Stromal cell of bone marrow (primary cell): ENCODE measurements at regions not wholly inside any gene's neighbourhood (a gene's known extent, or its start where the extent isn't known, plus 50 kb on each side); places are given as distances from the start of the nearest gene placed in this dataset.

ENCODE experiments used
- DNase-seq: peaks from one replicate; pipeline ENCODE4 v3.0.0-alpha.2; 2012; ENCODE audit warnings: low read depth

DNA sequence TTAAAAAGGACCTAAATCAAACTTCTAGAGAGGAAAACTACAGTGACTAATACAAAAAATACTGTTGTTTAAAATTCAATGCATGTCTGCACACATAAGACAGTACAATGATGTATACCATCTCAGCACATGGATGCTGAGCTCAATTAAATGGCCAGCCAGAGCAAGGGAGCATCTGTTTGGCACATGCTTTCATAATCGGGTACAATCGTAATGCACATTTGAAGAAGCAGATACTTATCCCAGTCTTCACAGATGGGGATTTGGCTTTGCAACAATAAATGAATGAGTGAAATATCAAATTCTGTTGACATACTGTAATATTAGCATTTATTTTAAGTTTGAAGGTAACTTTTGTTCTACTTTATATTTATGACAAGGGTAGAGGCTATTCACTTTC is 187.8 kb downstream of the CRPPA start:
- DNase-seq: no peak

GRCh38 chr7:16232273-16232672 is 189.1 kb downstream of the CRPPA start:
- no peak for DNase-seq

DNA sequence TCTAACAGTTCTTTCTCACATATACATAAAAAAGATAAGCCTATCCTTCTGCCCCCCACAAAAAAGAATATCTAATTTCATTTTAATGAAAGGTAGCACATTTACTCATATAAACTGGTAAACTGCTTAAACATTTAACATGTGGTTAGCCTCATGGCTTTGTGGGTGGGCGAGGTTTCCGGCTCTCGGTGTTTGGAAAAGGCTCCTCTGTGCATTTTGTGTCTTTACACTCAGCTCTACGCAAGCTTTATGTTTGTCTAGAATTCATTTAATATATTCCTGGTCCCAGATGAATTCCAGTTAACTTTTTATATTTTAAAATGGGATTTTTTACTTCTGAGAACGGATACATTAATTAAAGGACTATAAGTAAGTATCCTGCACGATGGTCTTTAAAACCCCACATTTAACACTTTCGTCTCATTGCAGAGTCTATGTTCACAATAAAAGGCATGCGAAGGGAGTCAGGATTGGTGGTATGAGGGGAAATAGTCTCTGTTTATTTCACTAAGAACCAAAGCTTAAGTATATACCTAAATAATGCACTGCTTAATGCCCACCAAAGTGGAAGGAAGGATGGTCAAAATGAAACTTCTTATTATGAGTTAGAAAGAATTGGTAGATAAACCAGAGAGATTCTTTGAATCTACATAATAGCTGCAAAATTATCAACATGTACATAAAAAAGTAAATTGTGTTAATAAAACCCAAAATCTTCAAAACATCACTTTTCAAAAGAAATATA is 197.2 kb downstream of the CRPPA start:
- no peak for DNase-seq

- DNase-seq: no peak
These were observed 208.7 kb downstream of the CRPPA start for GRCh38 chr7:16212610-16213009.

DNA sequence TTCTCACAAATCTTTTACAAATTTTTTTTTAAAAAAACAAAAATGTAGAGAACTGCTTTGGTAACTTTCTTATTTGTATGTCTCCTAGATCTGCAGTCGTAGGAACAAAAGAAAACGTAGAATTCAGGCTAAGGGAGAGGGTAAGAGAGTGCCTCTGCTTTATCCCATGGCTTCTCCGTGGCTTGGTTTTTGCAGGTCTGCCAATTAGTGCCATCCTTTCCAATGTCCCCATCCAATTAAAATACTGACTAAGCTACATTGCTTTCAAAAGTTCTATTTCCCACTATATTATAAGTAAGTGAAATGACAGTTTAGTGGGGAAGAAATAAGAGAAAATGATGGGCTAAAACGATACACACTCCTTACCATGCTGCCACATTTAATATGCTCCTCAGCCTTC is 209.3 kb downstream of the CRPPA start:
- DNase-seq: no peak

DNA sequence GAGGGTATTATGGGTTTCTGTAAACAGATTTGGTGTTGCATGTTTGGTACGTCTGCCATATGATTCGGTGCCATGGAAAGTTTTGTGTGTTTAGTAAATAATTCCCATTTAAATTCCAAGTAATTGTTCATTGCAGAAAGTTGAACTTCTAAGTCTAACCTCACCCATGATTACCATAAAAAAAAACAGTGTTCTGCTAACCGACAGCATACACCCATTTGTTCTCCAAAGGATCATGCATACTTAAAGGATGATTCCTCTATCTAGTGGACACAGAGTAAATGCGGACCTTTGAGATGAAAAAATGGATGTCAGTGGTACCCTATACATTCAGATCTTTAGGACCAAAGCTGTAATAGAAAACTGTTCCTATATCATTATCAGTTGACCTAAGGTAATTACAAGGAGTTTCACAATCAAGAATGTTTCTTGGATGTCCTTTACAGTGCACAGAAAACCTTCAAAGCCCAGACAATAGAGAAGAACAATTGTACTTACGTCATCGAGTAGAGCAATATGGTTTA is 209.9 kb downstream of the CRPPA start:
- no peak for DNase-seq

- DNase-seq: no peak
These were observed 211.2 kb downstream of the CRPPA start for GRCh38 chr7:16210171-16210570.

- no peak for DNase-seq
These were observed 214.0 kb downstream of the CRPPA start for GRCh38 chr7:16207321-16207720.

DNA sequence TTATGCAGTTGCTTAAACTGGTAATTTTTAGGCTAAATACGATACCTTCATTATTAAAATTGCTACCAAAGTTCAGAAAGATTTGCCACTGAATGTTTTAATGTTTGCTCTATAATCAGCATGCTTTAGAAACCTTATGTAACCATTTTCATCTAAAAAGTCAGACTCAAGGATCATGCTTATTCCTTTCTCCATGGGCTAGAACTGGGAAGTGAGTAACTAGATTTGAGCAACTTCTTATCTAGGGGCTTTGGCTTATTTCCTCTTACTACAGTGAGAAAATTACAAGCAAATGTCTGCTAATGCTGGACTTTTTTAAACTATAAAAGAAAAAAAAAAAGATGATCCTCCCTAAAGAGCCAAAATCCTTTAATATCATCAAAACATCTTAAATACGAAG is 215.9 kb downstream of the CRPPA start:
- DNase-seq: no peak

GRCh38 chr7:16204953-16205352 is 216.4 kb downstream of the CRPPA start:
- DNase-seq: no peak

GRCh38 chr7:16203065-16203464 is 218.3 kb downstream of the CRPPA start:
- DNase-seq: no peak

GRCh38 chr7:16202303-16202702 is 219.0 kb downstream of the CRPPA start:
- DNase-seq: no peak

- no peak for DNase-seq
These were observed 220.7 kb downstream of the CRPPA start for GRCh38 chr7:16200591-16200990.

DNA sequence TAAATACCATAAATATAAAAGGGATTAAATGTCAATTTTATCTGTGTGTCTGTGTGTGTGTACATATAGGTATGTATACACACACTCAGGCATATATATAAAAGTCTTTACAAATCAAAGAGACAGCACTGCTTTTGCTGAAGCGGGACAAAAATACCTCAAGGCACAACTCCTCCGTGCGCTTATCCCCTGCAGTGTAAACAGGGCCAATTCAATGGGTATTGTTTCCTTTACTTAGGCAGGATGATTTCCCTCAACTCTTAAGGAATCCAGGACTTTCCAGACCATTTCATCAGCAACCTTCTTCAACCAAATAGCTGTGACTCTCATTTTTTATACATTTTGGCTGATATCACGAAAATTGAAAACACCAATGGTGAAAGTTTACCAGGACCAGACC is 227.7 kb downstream of the CRPPA start:
- DNase-seq: no peak

DNA sequence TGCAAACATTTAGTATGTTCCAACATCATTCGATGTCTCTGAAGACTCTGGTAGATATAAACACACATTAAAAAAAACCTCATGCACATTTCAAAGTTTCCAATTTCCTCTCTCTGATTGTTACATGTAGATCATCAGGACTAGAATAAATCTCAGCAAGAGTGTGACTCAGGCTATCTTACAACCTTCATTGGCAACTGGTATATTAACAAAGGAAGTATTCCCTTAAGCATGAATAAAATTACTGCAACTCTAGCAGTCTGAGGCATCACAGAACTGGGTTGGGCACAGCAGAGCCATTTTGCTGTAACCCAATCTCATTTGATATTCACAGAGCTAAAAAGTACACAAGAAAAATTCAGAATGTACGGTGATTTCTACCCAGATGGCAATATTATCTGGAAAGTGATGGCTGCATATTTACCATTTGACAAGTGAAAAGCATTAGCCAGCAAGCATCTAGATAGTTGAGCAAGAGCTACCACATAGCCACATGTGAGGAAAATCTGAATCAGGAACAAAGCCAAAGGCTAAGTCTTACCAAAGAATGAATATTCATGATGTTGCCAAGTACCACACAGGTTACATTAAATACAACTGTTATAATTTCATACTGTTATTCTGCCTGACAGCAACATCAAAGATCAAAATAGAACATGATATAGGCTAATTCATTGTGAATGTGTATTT is 232.2 kb downstream of the CRPPA start:
- DNase-seq: peak; percentile 28

DNA sequence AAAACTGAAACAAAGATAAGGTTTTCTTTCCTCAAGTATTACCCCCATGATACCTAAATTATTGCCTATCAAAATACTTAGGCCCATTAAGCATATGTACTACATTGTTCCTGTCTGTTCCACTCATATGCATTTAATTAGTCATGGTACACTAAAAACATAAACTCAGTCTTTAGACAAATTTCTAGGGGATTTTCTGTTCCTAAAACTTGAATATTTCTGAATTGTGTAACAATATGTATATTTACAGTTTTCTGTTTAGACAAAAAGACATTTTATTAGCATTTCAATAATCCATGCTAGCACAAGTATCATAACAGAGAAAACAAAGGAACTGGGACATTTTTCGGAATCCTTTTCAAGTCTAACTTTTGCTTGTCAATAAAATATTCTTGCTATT is 234.2 kb downstream of the CRPPA start:
- no peak for DNase-seq

DNA sequence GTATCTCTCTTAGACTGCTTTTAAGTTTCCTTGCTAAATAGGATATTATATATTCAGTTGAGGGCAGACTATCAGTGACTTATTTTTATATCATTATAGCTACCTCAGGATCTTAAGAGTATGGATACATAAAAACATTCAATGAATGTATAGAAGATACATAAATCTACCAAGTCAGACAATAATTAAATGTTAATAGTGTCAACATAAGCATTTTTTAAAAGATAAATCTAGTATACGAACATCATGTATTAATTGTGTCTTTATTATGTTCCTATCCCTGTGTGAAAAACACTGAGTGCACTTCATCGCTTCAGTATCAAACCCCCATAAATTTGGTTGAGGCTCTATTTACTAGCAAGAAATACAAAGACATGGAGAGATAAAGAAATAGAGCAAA is 242.8 kb downstream of the CRPPA start:
- no peak for DNase-seq

DNA sequence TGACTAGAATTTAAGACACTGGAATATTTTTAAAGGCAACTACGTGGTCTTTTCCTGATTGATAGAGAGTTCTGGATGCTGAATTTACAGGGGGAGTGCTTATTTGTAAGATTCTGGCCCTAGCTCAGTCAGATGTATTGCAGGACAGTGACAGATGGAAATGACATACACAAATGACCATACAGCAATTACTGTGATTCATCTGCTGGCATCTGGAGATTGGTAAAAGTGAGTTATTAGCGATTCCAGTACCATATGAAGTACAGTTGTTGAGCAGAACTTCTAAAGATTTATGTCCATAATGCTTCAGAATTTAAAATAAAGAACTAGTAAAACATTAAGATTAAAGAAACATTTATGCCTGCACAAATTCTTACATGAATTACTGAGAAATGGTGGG is 243.2 kb downstream of the CRPPA start:
- DNase-seq: no peak

DNA sequence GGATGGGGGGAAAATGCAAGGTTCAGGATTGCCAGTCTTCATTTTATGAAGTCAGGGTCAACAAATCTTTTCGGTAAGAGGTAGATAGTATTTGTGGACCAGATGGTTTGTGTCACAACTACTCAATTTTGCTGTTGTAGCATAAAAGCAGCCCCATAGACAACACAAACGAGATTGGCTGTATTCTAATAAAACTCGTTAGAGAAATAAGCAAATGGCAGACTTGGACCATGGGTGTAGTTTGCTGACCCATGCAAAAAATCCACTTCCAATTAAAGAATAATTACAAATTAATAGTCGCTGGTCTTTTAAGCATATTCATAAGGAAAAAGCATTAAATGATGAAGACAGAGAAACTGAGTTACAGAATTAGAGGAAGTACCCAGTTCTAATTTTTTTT is 247.1 kb downstream of the CRPPA start:
- no peak for DNase-seq

DNA sequence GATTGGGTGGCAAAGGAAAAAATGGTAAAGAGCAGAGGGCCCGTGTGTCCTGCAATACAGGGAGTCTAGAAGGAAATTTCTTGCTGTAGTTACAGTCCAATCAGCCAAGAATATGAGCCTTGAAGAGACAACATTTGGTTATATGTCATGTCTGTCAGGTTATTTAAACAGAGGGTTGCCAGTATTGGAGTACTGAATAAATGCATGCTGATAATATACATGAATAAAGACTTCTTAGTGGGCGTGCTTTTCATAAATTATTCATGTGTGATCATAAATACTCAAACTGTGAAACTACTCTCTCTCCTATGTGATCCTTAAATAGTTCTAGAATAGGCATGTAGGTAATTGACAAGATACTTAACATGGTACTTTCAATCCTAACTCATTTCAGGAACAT is 249.0 kb downstream of the CRPPA start:
- no peak for DNase-seq

DNA sequence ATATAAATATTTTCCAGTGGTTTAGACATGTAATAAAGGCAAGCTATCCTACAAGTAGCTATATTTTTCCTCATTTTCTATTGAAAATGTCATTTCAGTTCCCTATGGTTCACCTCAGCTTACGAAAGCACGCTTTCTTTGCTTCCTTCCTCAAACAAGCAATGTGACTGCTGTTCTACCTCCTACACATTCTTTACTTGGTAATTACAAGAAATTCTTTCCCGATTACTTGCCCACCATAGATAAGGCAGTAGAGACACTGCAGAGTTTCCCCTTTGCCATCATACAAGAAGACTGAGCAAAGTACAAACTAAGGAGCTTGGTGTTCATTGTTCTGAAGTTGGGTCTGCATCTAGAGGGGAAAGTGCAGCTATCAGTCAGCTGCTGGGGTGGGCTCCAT is 249.4 kb downstream of the CRPPA start:
- DNase-seq: no peak

- no peak for DNase-seq
These were observed 250.7 kb downstream of the CRPPA start for GRCh38 chr7:16170671-16171070.

DNA sequence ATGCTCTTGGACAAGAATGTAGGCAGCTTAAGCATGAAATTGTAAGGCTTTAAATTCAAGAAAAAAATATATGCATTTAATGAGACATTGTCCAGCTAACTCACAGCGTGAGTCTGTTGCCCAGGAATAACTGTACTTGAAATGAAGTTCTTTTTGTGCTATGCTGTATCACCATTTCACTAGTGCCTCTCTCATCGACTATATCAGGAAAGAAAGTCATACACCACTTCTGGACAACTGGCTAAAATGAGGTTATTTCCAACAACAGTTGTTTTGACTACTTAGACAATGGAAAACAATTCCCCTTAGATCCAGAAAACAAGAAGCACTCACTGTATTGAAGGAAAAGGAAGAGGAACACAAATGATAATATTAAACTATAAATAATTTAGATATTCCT is 251.8 kb downstream of the CRPPA start:
- no peak for DNase-seq

DNA sequence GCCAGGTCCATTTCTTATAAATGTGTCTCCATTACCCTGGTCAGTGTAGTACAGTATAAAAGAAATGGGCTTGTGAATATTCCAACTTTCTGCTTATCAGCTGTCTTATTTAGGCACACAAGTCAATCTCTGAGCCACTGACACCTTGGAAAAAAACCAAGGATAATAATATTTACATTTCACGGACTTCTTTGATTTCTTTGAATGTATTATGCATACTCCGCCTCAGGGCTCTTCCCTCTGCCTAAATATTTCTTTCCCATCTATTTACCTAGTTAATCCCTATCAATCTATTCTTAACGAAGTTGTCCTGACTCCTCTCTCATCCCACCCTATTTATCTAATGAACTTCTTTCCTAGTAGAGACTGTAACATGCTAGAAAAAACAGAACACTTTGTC is 253.8 kb downstream of the CRPPA start:
- no peak for DNase-seq
